Activated effector memory CD4-positive, alpha-beta T cell treated with anti-CD3 and anti-CD28 coated beads, Interleukin-2, amount 50 U/mL, for 16 hours (primary cell): ENCODE measurements at regions not wholly inside any gene's neighbourhood (a gene's known extent, or its start where the extent isn't known, plus 50 kb on each side); places are given as distances from the start of the nearest gene placed in this dataset.
A peak's percentile ranks its signal among the peaks of the same experiment; 100 is the strongest.
"Not testable (repeated sequence)": the region's sequence is repeated elsewhere in the genome, so short reads cannot be mapped to it uniquely, and the experiment has no call there.

Experiments used
- DNase-seq: peaks from one replicate; pipeline ENCODE4 v3.0.0-alpha.2; 2020

DNA sequence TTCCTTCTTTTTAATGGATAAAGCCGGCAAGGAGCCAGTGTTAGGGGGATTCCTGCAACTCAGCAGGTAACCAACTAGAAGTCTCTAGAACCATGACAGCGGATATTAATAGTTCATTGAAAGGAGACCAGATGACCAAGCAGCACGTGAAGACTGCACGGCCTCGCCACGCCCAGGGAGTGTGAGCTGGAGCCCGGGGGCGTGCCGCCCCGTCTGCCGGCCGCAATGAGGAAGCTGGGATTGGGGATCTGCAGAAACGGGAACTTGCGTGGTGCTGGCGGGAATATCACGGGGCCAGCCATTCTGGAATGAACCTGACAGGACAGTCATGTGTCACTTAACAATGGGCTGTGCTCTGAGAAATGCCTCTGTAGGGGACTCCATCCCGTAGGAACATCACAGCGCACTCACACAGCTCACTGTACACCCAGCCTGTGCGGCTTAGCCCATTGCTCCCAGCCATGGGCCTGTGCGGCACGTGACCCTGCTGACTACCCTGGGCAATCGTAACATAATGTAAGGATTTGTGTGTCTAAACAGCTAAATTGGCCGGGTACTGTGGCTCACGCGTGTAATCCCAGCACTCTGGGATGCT, 4092.8 kb upstream of the TPTE start:
- DNase-seq = not testable (repeated sequence)

DNA sequence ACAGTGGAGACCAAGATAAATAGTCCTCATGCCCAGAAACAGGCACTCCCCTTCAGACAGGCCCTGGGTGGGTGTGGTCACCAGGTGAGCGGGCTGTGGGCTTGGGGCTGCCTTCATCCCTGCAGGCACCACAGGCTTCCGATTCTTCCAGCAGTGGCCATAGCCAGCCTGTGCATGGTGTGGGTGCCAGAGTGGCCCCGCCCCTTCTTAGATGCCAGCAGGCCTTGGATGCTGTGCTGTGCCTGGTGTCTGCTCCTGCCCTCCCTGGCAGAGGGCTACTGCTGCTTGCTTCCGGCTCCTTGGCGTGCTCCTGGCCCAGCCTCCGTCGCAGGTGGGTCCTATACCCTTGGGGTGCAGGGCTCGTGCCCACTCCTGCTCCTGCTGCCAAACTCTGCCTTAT, 4091.5 kb upstream of the TPTE start:
- not testable (repeated sequence) for DNase-seq

DNA sequence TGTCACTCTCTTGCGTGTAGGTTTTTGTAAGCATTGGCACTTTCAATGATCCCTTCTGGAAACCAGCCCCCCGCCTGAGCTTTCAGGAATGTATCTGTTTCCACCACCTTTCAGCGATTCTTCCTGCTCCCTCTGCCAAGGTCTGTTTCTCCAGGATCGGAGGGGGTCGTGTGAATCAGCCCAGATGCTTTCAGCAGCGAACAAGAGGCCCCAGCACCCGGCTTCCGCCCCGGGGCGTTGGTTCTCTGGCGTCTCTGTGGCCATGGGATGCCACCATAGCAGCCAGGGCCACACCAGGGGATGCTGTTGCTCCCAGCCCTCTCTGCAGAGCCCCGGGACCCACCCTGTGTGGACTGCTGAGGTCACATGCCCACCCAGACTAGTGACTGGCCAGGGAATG, 4088.2 kb upstream of the TPTE start:
- not testable (repeated sequence) for DNase-seq

DNA sequence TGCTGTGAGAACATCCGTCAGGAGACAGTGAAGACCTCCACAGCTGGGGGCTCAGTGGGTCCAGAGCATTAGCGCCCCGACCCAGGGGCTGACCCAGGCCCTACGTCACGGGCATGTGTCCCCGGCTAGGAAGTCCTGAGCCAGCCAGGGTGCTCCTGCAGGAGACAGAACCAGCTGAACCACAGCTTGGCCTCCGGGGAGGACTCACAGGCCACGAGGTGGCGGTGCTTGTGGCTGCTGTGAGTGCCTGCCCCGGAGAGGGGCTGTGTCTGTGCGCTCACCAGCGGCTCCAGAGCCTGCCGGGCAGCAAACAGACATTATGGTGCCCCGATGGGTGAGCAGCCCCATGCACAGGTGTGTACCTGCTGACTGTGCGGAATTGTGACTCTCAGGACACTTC, 4085.2 kb upstream of the TPTE start:
- not testable (repeated sequence) for DNase-seq

DNA sequence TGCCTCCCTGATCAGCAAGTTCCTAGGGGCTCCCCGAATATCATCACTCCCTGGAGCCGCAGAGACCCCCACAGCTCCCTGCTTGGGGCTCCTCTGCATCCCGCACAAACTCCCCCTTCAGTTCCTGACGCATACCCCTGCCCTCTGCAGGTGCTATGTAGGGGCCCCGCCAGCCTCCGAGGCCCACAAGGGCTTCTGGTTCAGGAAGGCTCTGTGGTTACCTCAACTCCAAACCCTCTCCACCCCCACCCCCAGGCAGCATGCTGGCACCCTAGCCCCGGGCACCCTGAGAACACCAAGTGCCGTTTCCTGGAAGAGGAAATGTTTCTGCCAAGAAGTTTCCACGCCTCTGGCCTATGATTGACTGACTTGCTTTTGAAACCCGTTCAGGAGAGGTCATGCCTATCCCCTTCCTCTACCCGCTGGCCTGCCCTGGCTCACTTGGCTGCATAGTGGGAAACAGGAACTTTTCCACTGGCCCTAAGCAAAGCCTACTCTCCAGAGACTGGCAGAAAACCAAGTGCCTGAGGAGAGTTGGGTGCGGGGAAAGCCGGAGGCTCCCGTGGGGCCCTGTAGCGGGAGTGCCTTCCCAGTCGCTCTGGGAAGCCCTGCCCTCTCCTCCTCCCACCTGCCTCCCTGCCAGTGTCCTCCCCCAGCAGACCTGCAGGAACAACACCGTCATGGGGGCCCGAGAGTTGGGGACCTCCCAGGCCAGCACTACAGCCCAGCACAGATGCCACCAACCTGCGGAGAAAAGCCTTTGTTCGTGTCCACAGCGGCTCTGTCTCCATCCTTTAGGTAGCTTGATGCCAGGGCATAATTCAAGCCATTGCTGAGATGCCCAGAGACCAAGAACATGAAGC, 4084.2 kb upstream of the TPTE start:
- DNase-seq = not testable (repeated sequence)

DNA sequence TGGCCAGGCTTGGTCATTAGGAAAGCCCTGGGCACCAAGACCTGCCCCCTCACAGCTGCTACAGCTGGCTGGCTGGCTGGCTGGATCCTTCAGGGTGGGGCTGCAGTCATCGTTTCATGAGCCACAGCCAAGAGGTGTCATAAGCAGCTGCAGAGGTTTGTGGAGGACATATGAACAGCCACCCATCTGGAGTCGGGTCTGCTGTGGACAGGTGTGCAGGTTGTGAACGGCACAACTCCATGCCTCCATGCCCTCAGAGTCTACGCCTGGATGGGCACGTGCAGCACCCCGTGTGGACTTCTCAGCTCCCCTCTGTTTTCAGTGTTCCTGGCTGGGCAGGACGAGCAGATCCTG, 4083.6 kb upstream of the TPTE start:
- DNase-seq = not testable (repeated sequence)

DNA sequence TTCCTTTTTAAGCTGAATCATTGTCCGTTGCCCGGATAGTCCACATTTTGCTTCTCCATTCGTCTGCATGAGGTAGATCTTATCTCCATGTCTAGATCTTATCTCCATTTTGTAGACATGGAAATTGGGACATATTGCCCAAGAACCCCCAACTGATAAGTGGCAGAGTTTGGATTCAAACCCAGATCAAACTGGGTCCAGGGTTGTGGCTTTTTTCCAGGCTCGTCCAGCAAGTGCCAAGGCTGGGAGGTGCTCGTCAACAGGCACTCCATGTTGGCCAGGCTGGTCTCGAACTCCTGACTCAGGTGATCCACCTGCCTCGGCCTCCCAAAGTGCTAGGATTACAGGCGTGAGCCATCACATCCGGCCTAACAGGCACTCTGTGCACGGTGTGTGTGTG, 4082.3 kb upstream of the TPTE start:
- DNase-seq = not testable (repeated sequence)

DNA sequence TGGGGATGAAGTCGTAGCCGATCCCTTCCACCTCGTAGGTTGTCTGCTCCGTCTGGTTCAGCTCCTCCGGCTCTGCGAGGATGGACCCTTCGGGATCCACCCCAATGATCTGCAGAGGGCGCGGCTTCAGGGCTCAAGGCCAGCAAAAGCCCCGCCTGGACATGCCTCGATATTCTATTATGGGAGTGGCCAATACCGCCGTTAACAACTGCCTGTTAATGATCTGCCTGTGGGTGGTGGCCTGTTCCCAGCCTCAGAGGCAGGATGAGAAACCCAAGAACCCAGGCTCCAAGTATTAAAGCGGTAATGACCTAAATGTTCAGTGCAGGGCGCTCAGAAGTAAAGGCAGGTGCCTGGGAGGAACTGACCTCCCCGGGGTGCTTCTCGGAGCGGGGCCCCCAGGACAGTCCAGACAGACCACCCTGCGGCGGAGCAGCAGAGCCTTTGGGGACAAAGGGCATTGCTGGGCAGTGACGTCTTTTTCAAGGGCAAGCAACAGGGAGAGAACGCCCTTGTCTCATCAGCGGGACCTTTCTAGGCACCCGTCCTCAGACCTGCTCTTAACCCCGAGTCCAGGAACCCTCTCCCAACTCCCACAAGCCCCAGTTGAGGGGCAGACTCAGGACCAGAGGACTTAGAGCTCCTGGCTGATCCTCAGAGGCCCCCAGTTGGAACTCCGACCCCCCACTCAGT, 4066.6 kb upstream of the TPTE start:
- DNase-seq = not testable (repeated sequence)

DNA sequence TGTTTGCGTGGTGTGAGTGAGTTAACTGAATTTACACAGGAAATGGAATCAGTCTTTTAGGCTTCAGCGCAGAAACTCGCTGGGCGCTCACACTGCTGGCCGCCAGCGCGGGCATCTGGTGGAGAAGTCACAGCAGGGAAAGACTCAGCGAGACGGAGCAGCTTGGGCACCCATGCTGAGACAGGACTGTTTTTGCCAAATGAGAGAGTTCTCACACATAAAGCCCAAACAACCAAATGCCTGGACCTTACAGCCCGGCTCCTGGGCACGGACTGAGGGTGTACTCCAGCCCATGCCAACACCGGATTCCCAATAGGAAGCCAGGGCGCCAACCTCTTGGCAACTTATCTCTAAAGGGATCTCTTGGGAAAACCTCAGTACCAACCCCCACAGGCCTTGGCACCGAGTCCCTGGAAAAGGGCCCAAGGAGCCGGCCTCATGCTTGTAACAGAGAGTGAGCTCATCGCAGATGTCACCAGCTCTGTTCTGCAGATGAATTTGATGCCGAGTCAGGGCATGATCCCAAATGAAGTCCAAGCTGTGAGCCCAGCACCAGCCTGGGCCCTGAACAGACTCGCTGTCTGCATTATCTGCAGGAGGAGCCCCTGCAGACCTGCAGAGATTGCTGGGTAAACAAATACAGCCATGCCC, 4065.2 kb upstream of the TPTE start:
- not testable (repeated sequence) for DNase-seq

DNA sequence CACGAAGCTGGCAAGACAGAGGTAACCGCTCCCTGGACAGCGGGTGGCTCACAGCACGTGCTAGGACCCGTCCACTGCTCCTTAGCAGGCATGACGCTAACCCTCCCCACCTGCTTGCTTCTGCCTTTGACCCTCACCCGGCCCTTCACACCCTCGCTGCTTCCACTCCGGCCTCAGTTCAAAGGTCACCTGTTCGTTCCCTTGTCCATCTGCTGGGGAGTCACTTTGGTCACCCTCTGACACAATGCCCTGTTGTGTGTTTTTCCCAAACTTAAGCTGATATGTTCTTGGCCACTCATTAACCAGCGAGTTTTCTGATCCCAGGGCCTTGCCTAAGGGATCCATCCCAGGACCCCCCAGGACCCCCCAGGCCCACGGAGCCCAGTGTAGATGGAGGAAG, 4061.6 kb upstream of the TPTE start:
- DNase-seq = not testable (repeated sequence)

DNA sequence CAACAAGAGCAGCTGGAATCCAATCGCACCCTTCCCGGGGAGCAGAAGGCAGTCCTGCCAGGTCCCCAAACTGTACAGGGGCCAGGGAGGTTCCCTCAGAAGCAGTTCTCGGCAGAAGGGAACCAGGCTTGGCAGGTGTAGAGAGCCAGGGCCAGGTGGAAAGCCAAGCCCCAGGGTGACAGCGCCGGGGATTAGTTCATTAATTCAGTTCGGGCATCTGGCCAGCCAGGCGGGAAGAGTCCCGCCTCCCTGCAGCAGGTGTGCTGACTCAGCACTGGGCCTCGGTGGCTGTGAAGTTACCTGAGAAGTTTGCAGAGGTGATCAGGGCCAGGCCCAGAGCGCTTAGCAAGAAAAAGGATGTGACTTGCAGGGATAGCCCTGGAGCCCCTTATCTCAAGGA, 4060.0 kb upstream of the TPTE start:
- DNase-seq = not testable (repeated sequence)

DNA sequence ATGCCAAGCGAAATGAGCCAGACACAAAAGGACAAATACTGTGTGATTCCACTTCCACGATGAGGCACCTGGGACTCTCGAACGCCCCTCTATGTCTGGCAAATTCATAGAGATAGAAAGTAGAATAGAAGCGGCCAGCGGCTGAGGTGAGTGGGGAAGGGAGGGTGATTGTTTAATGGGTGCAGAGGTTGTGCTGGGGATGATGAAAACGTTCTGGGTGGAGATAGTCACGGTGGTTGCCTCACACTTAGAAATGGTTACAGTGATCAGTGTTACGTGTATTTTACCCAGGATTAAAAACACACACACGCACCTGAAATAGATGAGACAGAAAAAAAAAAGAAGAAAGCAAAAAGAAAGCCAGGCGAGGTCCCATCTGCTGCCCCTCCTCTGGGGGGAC, 4057.0 kb upstream of the TPTE start:
- not testable (repeated sequence) for DNase-seq

DNA sequence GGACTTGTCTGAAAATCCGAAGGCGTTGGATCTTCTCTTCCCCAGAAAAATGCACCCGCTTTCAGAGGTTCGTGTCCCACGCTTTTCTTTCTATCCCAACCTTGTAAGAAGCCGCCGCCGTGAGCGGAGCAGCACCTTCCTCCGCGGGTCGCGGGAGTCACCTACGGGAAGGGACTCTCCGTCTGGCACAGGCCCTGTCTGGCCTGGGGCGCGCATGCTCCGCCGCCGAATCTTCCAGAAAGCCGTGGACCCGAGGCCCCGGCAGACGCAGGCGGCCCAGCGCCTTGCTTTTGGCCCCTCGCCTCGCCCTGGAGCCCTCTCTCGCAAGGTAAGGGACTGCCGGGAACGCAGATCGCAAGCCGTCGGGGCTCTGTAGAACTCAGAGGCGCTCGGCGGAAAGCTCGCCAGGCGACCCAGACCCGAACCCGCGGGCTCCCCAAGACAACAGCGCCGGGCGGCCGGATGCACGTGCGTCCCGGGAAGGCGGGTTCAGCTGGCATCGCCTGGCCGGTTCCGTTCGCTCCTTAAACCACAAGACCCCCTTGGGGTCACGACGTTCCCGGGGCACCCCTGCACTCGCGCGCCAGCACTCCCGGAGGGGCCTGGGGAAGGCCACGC, 4055.2 kb upstream of the TPTE start:
- not testable (repeated sequence) for DNase-seq

DNA sequence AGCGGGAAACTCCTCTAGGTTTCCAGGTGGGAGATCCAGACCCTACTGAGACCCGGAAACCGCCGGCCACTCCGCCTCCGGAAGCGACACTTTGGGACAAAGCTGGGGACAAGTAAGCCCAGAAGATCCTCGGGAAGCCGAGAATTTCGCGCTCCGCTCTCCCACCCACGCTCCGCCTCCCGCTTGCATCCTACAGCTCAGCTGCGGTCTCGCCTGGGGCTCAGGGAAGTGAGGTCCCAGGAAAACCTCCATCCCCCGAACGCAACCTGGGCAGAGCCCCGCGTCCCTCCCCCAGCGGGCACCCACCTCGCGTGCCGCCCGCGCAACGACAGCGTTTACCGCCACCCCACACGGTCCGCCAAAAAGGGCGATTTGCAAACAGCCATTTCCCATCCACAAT, 4054.7 kb upstream of the TPTE start:
- DNase-seq = not testable (repeated sequence)

DNA sequence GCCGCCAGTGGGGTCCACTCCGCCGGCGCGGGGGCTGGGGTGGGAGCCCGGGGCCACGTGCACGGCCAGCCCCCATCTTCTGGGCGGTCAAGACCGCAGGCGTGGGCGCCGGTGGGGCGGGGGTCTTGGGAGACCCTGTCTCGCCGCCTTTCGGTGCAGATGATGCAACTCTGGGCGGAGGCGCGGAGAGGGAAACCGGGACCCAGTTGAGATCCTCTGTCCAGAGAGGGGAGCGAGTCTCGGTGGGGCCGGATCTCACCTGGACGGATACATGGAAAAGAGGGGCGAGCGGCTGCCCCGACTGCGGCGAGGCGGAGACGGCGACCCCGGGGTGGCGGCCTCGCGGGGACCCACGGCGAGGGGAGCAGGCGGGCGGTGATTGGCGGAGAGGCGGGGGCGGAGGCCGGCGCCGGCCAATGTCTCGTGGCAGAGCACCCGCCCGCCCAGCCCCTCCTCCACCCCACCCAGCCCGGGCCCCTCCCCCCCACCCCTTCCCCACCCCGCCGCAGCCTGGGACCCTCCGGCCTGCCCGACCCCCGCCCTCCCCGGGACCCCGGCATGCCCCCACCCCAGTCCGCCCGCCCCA, 4054.1 kb upstream of the TPTE start:
- DNase-seq = not testable (repeated sequence)

DNA sequence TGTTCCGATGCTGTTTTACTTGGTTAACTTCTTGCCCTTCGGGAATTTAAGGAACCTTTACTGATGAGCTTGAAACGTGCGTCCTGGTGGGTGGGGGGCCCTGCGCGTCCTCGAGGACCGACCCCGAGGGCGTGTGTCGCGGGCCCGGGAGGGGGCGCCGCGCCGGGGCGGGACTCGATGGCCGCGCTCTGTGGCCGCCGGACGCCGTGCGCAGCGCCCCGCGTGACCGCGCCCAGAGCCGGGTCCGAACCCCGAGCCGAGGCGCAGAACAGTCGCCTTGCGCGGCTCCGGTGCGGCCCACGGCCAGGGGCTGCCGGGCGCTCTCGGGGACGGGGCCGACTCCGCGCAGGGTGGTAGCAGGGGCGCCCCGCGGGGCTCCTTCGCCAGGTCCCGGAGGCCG, 4053.5 kb upstream of the TPTE start:
- not testable (repeated sequence) for DNase-seq

DNA sequence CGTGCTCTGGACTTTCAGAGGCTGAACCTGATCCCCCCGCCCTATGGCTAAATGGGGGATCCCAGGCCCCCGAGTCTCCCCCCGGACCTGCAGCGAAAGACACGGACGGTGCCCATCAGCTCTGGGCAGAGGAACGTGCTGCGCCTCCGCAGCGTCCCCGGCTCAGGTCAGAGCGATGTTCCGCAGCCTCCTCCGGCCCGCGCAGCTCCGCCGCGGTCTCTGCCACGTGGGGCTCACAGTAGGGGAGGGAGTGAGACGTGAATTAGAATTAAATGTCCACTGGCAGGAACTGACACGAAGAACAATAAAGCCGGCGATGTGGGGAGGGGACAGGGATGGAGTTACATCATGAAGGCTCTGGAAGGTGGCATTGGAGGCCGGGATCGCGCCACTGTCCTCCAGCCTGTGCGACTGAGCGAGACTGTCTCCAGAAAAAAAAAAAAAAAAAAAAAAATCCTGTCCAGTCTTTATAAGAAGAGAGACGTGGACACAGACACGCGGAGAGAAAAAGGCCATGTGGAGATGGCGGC, 4053.0 kb upstream of the TPTE start:
- DNase-seq = peak; percentile 4

DNA sequence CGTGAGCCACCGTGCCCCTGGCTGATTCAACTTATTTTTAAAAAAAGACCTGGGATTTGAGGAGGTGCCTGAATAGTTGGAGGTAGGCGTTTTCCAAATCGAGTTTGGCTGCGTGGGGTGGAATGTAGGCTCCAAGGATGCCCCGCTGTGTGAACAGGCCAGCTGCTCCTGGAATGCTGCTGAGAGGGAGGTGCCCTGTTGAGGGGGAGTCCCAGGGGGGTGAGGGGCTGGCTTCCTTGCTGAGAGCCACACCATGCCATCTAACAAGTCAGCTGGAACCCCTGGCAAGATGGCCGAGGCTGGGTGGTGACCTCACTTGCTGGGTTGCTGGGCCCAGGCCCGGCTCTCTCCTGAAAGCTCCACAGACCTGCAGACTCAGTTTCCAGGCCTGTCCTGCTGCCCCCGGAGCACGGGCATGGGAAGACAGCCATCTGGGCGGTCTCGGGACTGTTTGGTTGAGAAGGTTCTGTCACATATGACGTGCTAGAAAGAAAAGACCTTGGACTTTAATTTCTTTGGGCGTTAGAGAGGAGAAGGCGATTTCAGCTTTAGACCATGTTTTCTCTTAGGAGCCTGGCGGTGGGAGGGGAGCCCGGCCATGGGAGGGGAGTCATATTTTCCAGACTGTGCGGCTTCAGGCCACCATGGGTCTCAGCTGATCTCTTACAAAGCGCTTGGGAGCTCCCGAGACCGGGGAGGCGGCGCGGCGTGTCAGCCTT, 4047.0 kb upstream of the TPTE start:
- DNase-seq = not testable (repeated sequence)

DNA sequence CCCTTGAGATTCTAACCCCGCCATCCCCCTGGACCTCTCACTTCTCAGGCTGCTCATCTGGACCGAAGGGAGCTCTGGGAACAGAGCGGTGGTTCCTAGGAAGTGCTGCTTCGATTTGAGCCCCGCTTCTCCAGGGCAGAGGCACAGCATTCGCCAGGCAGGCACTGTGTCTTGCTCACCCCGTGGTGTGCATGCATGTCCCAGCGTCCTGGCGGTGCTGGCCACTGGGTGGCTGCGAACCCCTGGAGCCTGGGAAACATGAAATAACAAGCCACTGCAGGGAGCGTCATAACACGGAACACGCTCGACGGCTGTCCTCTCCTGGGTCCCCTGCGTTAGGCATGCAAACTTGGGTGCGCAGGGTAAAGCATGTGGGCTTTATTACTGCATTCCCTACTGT, 4040.3 kb upstream of the TPTE start:
- DNase-seq = not testable (repeated sequence)

DNA sequence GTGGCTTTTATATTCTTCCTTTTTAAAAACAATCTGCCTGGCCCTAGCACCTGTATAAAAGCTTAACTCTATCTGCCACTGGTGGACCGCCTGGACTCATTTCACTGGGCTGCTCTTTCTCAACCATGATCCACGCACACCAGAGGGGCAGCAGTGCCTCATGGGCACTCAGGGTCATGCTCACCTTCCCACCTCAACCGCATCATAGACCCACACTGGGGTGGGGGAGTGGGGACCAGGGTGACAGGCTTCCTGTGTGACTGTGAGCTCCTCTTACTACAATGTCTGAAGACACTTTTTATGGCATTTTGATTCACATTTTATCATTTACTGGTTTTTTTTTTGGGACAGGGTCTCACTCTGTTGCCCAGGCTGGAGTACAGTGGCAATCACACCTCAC, 4038.8 kb upstream of the TPTE start:
- DNase-seq = not testable (repeated sequence)

DNA sequence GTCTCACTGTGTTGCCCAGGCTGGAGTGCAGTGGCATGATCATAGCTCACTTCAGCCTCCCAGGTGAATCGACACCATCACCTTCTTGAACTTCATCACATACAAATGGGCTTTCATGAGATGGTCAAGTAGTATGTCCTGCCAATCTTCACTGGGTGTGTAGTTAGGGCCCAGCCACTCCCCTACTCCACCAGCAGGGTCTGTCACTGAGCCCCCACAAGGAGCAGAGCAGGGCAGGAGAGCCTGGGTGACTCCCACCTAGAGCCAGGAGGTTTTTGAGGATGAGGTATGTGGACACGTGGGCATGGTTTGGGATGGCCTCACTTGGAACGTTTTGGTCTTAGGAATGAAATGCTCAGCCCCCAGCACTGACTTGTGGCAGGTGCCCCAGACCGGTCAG, 4037.7 kb upstream of the TPTE start:
- not testable (repeated sequence) for DNase-seq
